ENCODE measurements at regions not wholly inside any gene's neighbourhood (a gene's known extent, or its start where the extent isn't known, plus 50 kb on each side); places are given as distances from the start of the nearest gene placed in this dataset.

DNA sequence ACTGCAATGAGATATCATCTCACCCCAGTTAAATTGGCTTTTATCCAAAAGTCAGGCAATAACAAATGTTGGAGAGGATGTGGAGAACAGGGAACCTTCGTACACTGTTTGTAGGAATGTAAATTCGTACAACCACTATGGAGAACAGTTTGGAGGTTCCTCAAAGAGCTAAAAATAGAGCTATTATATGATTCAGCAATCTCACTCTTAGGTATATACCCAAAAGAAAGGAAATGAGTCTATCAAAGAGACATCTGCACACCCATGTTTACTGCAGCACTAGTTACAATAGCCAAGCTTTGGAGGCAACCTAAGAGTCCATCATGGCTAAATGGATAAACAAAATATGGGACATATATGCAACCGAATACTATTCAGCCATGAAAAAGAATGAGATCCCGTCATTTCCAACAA, 68.0 kb upstream of the HES1 start:
- Mint-ChIP-seq H3K4me3 (ENCODE audit: low read depth) (no peak overlapping the region), H3K27me3 (no peaks in the 10 kb centered on the region), H3K9me3 (ENCODE audit: low read depth) (peaks cover 18% of the 10 kb centered on the region), H3K27ac (no peak overlapping the region), H3K36me3 (ENCODE audit: insufficient read depth) (peaks cover 6% of the 10 kb centered on the region), H3K4me1 (ENCODE audit: low read depth) (peaks cover 17% of the 10 kb centered on the region)
- no peak for DNase-seq (ENCODE audit: low spot score, unreplicated experiment)
- no peak for TF ChIP-seq CTCF (IDR thresholded peaks at IDR 0.05; ENCODE audit: unreplicated experiment)

DNA sequence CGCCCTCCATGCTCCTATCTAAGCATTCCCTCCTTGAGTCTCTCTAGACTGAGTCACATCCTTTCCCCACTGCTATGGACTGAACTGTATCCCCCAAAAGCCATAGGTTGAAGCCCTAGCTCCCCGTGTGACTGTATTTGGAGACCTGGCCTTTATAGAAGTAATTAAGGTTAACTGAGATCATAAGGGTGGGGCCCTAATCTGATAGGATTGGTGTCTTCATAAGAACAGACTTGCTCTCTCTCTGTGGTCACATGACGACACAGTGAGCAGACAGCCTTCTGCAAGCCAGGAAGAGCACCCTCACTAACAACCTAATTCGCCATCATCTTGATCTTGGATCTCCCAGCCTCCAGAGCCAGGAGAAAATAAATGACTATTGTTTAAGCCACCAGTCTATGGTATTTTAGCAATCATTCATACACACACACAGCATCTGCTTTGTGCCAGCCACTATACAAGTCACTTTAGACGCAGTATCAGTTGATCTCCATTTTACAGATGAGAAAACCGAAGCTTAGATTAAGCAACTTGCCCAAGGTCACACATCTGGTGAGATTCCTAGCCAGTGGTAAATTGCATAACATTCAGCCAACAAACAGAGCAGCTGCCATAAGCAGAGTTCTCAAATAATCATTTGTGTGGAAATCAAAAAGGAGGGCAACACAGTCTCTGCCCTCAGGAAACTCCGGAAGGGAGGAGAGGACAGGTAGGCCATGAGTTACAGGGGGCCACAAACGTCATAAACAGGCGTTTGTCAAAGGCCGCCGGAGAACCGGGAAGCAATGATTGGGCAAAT, 66.3 kb upstream of the HES1 start:
- no peak for TF ChIP-seq CTCF (IDR thresholded peaks at IDR 0.05; ENCODE audit: unreplicated experiment)
- H3K36me3 Mint-ChIP-seq (ENCODE audit: insufficient read depth): peaks cover 6% of the 10 kb centered on the region
- H3K27me3 Mint-ChIP-seq: no peaks in the 10 kb centered on the region
- peak overlapping the region; percentile 68 for H3K4me3 Mint-ChIP-seq (ENCODE audit: low read depth)
- peaks cover 19% of the 10 kb centered on the region for H3K4me1 Mint-ChIP-seq (ENCODE audit: low read depth)
- H3K27ac Mint-ChIP-seq: no peak overlapping the region
- no peak for DNase-seq (ENCODE audit: low spot score, unreplicated experiment)
- peaks cover 18% of the 10 kb centered on the region for H3K9me3 Mint-ChIP-seq (ENCODE audit: low read depth)

DNA sequence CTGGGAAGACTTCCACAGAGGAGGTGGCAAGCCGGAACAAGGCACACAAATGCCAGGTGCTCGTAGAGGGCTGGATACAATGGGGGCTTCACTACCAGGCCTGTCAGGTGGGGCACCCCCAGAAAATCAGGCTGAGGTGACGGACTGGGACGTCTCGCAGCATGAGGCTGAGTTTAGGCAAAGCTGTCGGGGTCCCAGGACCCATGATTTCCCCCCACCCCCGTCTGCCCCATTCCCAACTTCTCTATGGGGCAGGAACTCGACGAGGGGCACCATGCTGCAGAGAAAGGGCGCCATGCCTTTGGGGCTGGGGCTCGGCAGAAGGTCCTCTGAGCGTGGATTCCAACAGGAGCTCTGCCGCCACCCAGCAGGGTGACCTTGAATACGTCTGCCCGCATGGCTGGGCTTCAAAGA, 65.7 kb upstream of the HES1 start:
- H3K27me3 Mint-ChIP-seq: no peaks in the 10 kb centered on the region
- H3K36me3 Mint-ChIP-seq (ENCODE audit: insufficient read depth): peaks cover 6% of the 10 kb centered on the region
- H3K27ac Mint-ChIP-seq: peak overlapping the region; percentile 60
- H3K4me3 Mint-ChIP-seq (ENCODE audit: low read depth): peak overlapping the region; percentile 68
- TF ChIP-seq CTCF (IDR thresholded peaks at IDR 0.05; ENCODE audit: unreplicated experiment): no peak
- H3K4me1 Mint-ChIP-seq (ENCODE audit: low read depth): peaks cover 22% of the 10 kb centered on the region
- no peak for DNase-seq (ENCODE audit: low spot score, unreplicated experiment)
- H3K9me3 Mint-ChIP-seq (ENCODE audit: low read depth): peaks cover 18% of the 10 kb centered on the region

DNA sequence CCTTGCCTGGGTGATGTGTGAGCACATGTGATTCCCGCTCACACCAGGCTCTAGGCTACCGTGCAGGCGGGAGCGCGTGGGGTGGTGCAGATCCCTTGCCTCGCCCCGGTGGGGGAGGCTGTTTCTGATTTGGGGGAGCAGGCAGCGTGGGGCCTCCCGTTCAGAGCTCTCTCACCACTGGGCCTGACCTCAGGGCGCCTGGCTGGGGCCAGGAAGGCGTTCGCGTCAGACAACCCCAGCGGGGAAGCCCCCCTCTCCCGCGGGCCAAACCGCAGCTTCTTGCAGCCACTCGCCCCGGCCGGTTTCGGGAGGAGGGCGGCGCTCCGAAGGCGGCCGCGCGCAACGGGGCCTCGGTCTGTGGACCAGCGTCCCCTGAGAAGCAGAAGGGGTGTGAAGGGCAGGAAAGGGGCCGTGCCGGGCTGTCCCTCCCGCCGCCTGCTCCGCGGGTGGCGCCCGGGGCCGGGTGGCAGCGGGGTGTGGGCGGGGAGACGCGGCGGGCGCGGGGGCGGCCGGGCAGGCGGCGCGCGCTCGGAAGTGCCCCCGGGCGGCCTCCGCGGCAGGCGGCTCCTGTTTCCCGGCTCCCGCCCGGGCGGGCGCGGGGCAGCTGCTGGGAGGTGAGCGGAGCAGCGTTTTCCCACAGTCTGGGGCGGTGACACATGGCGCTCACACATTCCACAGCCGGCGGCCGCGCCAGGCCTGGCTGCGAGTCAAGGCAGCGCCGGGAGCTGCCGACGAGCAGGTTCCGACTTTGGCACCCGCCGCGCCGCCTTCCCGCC, 65.1 kb upstream of the HES1 start:
- no peak for TF ChIP-seq CTCF (IDR thresholded peaks at IDR 0.05; ENCODE audit: unreplicated experiment)
- H3K36me3 Mint-ChIP-seq (ENCODE audit: insufficient read depth): peaks cover 6% of the 10 kb centered on the region
- peak overlapping the region; percentile 58 for H3K4me3 Mint-ChIP-seq (ENCODE audit: low read depth)
- no peaks in the 10 kb centered on the region for H3K27me3 Mint-ChIP-seq
- peak overlapping the region; percentile 60 for H3K27ac Mint-ChIP-seq
- peaks cover 18% of the 10 kb centered on the region for H3K9me3 Mint-ChIP-seq (ENCODE audit: low read depth)
- peak; percentile 63 for DNase-seq (ENCODE audit: low spot score, unreplicated experiment)
- peaks cover 28% of the 10 kb centered on the region for H3K4me1 Mint-ChIP-seq (ENCODE audit: low read depth)

DNA sequence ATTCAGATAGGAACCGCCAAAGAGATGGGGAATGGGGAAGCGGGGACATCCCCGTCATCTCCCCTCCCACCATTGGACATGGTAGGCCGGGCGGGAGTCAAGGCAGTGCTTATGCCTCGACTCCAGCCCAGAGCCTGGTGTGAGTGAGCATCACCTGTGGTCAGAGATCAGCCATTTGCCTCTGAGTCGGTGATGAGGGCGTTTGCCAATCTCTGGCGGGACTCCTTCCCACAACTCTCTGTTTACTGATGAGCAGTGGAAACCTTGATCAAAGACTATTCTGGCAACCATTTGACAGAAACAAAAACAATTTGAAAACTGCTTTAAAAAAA, 63.9 kb upstream of the HES1 start:
- no peak for TF ChIP-seq CTCF (IDR thresholded peaks at IDR 0.05; ENCODE audit: unreplicated experiment)
- H3K27me3 Mint-ChIP-seq: no peaks in the 10 kb centered on the region
- H3K36me3 Mint-ChIP-seq (ENCODE audit: insufficient read depth): peaks cover 5% of the 10 kb centered on the region
- H3K4me1 Mint-ChIP-seq (ENCODE audit: low read depth): peaks cover 38% of the 10 kb centered on the region
- DNase-seq (ENCODE audit: low spot score, unreplicated experiment): no peak
- H3K4me3 Mint-ChIP-seq (ENCODE audit: low read depth): no peak overlapping the region
- H3K9me3 Mint-ChIP-seq (ENCODE audit: low read depth): peaks cover 12% of the 10 kb centered on the region
- peak overlapping the region; percentile 29 for H3K27ac Mint-ChIP-seq
